ENCODE measurements at regions not wholly inside any gene's neighbourhood (a gene's known extent, or its start where the extent isn't known, plus 50 kb on each side); places are given as distances from the start of the nearest gene placed in this dataset.

DNA sequence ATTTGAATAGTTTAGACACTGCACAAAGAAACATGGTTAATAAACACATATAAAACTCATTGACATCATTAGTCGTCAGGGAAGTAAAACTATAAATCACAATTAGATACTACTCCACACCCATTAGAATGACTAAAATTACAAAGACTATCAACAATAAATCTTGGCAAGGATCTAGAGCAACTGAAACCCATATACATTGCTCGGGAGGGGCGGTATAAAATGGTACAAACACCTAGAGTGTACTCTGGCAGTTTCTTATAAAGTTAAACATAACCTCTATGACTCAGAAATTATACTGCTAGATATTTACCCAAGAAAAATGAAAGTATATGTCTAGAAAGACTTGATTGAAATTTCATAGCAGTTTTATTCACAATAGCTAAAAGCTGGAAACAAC lies 434.2 kb downstream of the RWDD3 start:
- TF ChIP-seq POLR2A (IDR thresholded peaks at IDR 0.05) = no peak
- TF ChIP-seq, protein P1, sequence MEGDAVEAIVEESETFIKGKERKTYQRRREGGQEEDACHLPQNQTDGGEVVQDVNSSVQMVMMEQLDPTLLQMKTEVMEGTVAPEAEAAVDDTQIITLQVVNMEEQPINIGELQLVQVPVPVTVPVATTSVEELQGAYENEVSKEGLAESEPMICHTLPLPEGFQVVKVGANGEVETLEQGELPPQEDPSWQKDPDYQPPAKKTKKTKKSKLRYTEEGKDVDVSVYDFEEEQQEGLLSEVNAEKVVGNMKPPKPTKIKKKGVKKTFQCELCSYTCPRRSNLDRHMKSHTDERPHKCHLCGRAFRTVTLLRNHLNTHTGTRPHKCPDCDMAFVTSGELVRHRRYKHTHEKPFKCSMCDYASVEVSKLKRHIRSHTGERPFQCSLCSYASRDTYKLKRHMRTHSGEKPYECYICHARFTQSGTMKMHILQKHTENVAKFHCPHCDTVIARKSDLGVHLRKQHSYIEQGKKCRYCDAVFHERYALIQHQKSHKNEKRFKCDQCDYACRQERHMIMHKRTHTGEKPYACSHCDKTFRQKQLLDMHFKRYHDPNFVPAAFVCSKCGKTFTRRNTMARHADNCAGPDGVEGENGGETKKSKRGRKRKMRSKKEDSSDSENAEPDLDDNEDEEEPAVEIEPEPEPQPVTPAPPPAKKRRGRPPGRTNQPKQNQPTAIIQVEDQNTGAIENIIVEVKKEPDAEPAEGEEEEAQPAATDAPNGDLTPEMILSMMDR (IDR thresholded peaks at IDR 0.05) = no peak
